Posterior cingulate gyrus (tissue), 11 donors: ENCODE measurements at regions not wholly inside any gene's neighbourhood (a gene's known extent, or its start where the extent isn't known, plus 50 kb on each side); places are given as distances from the start of the nearest gene placed in this dataset.

Source experiments
- DNase-seq, 10 donors: peaks; one replicate each; pipeline versions ENCODE4 v3.0.0 to v3.0.0-alpha.2; 2020 to 2021; ENCODE audit warnings: mixed read lengths in 3 of 10
- intact Hi-C: fragments of 100-400 bp; cut with DNase I; formaldehyde crosslinking; loops from one replicate; pipeline ENCODE4 v1.15.1; 2023

DNA sequence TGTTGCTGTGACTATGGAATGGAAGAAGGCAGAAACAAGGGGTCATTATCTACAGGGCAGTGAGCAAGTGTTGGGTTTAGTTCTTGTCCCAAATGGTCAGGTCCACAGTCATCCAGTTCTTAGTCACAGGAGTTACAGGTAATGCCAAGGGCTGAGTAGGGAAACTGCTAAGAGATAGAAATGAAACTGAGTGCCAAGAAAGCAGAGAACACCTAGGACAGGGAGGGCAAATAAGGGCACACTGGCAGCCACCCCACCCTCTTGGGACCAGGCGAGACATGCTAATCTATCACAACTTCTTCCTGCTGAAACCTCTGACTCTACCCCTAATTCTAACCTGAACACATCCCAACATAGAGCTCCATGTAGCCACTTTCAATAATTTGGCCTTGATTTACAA is 103.2 kb downstream of the KLF4 start:
- no peak for DNase-seq
- intact Hi-C loops, result no loop called here
